ENCODE measurements at regions not wholly inside any gene's neighbourhood (a gene's known extent, or its start where the extent isn't known, plus 50 kb on each side); places are given as distances from the start of the nearest gene placed in this dataset.

- H3K9ac ChIP-seq (ENCODE audit: low read depth, low read length), result no peak overlapping the region
These were observed 191.6 kb downstream of the SOX4 start for GRCh38 chr6:21785164-21785563.

More at GRCh38 chr6:21785164-21785563, 191.6 kb downstream of the SOX4 start:
- Histone ChIP-seq H3K9me1 (ENCODE audit: insufficient read depth, low read length) (peaks cover 6% of the 10 kb centered on the region), H2BK120ac (ENCODE audit: low read depth, low read length) (no peak overlapping the region), H3K79me1 (ENCODE audit: low read depth in 1 of 2, low read length in 2 of 2) (no peaks in the 10 kb centered on the region), H2AK5ac (ENCODE audit: low read depth, low read length) (no peak overlapping the region), H2BK20ac (ENCODE audit: low read depth, low read length) (no peak overlapping the region), H4K5ac (ENCODE audit: low read depth, low read length) (no peak overlapping the region), H2BK15ac (ENCODE audit: low read depth, low read length) (no peak overlapping the region), H3K56ac (ENCODE audit: extremely low read depth, insufficient read depth, low read length) (no peak overlapping the region), H3K4me1 (ENCODE audit: control insufficient read depth, insufficient read depth, low read length) (peaks cover 2% of the 10 kb centered on the region; the same call in 1 of the 2 replicates), H3K4me2 (ENCODE audit: low read depth, low read length) (no peak overlapping the region), H4K20me1 (ENCODE audit: insufficient read depth, low read length) (no peaks in the 10 kb centered on the region), H2AK9ac (replicated peaks; ENCODE audit: low read depth, low read length, poor library complexity) (no peak overlapping the region), H2AFZ (replicated peaks; ENCODE audit: low read length, poor library complexity) (no peak overlapping the region), H3K27ac (ENCODE audit: insufficient read depth, low read length) (no peak overlapping the region), H4K91ac (ENCODE audit: insufficient read depth, low read depth, low read length) (no peak overlapping the region), H2BK5ac (ENCODE audit: low read depth, low read length, poor library complexity, severe bottlenecking) (no peak overlapping the region), H3K9me3 (ENCODE audit: control insufficient read depth, insufficient read depth, low read length) (no peaks in the 10 kb centered on the region), H3K27me3 (ENCODE audit: control insufficient read depth, insufficient read depth, low read length) (no peaks in the 10 kb centered on the region), H3K4ac (ENCODE audit: low read depth, low read length) (no peak overlapping the region), H4K8ac (ENCODE audit: low read depth in 2 of 2, low read length in 2 of 2) (no peak overlapping the region), H3K14ac (replicated peaks; ENCODE audit: low read depth, low read length) (peak overlapping the region; percentile 37), H3K36me3 (ENCODE audit: control insufficient read depth, insufficient read depth, low read length) (peaks cover 2% of the 10 kb centered on the region), H3K18ac (ENCODE audit: low read depth, low read length) (no peak overlapping the region), H3K23ac (ENCODE audit: low read depth, low read length) (no peak overlapping the region), H3K4me3 (ENCODE audit: insufficient read depth, low read depth, low read length) (no peak overlapping the region)
- intact Hi-C loops (cut with micrococcal nuclease), result no loop called here
- no TSS peak for BruUV-seq (replicated peaks)
- no CpG with 5 or more reads among the region's 1 CpG for WGBS, 2 experiments (ENCODE audit: extremely low coverage in 2 of 2, insufficient read length in 1 of 2)
- CTCF ChIA-PET, result no interaction called here
- no peak for TF ChIP-seq RAD21 (IDR thresholded peaks at IDR 0.05; ENCODE audit: low read length)
- in situ Hi-C loops (cut with MboI; ENCODE audit: low sequenced_read_pairs), result no loop called here
- POLR2A ChIA-PET (ENCODE audit: unreplicated experiment), result no interaction called here
- no peak for ATAC-seq (ENCODE audit: low read depth)
- DNase-seq, result no peak
- dilution Hi-C loops (cut with HindIII; ENCODE audit: low sequenced_read_pairs, unreplicated experiment), result no loop called here
